Hindlimb muscle (tissue), 1 donor: ENCODE measurements at regions not wholly inside any gene's neighbourhood (a gene's known extent, or its start where the extent isn't known, plus 50 kb on each side); places are given as distances from the start of the nearest gene placed in this dataset.
"Not testable (repeated sequence)": the region's sequence is repeated elsewhere in the genome, so short reads cannot be mapped to it uniquely, and the experiment has no call there.

Source experiments
- DNase-seq: peaks from one replicate; pipeline ENCODE4 v3.0.0-alpha.2; 2013

DNA sequence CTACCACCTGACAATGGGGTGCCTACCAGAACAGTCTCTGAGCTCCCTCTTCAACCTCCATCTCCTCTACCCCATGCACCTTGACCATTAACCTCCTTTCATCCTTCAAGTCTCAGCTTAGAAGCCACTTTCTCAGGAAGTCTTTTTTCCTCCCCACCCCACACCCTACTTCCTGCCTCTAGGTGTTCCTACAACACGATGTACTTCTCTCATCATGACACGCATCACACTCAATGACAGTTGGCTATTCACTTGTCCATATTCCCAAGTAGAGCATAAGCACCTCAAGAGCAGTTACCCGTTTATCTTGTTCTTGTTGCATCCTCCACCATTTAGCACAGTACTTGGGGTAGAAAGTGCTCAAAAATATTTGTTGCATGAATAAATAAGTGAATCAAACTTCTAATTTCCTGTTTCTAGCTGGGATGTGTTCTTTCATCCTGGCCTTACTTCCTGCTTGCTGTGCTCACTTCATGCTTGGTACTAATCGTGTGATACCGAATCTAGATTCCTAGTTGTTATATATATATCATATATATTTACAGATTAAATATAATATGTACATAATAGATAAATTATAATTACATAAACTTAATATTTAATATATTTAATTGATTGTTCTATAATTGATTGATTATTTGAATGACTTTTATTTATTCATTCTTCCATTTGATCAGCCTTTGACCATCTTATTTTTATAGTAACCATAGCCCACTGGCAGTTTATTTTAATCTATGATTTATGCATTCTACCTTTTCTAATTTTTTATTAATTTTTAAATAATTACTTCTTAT is 177.5 kb upstream of the TMEM45B start:
- DNase-seq = no peak

DNA sequence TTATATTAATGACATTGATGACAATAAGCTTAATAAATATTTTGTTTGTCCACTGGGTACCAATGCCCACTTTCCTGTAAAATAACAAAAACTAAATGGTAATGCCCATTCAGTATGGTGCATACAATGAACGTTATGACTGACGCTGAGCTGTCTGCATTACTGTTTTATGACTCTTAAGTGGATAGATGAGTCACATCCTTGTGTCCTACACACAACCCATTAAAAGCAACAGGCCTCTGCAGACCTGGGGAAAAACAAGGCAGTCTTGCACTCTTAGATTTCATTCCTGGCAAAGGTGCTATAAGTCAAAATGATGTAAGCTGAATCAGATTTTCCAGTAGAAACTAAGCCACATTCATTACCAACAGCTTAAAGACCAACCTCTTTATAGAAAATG is 176.3 kb upstream of the TMEM45B start:
- no peak for DNase-seq

DNA sequence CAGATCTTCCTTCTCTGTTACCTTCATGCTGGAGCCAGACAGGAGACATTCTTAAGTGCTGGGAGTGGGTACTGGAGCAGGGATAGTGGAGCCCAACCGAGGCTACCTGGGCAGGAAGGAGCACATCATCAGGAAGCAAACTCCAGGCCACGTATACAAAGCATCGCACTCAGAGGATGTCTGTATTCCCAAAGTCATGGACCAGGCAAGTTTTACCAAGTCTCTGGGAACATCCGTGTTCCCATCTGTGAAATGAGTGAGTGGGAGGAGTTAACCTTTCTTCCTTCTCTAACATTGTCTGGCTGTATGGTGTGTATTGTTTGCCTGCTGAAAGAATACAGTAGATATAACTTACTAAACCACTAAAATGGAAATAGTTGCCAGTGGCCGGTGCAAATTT is 175.0 kb upstream of the TMEM45B start:
- DNase-seq = no peak

DNA sequence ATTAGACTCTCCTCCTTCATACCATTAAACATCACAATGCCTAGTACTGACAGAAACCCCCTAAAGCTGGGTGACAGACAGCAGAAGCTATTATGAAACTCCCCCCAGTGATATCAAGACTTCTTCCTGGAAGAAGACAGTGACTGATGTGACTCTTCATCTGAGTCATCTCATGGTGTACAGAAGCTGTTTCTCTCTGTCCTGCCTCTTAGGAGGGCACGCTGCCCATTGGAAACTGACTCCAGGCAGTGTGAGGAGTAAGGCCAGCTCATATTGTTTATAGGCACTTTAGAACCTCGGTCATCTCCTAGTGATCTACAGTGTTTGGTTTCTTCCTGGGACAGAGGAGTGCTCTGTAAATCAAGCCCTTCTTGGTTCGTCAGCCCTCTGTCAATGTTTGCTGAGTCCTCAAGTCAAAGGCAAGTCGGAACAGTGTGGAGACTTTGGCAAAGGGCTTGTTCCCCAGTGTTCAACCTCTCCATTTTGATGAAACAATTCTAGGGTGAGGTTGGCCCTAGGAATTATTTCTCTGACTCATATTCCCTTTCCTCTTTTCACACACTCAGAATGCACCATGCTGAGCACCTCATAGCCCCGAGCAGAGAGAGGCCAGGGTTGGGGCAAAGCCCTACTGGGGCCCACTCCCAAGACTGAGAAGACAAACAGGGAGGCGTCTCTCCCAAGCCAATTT is 172.5 kb upstream of the TMEM45B start:
- DNase-seq = no peak

DNA sequence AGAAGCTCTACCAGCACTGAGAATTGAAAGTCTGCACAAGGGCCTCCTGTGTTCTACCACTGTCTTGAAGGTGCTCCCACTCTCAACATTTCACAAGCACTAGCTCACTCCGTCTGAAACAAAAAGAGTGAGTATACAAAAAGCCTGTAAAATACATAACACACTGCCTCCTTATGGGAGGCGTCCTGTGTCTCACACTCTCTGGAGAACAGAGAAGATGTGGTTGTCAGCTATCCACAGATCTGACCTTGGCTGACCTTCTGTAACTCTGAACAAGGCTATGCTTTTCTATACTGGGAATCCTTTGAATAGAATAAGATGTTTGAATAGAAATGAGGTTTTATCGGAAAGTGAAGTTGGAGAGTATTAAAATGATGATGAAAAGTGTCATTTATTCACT is 171.3 kb upstream of the TMEM45B start:
- no peak for DNase-seq

DNA sequence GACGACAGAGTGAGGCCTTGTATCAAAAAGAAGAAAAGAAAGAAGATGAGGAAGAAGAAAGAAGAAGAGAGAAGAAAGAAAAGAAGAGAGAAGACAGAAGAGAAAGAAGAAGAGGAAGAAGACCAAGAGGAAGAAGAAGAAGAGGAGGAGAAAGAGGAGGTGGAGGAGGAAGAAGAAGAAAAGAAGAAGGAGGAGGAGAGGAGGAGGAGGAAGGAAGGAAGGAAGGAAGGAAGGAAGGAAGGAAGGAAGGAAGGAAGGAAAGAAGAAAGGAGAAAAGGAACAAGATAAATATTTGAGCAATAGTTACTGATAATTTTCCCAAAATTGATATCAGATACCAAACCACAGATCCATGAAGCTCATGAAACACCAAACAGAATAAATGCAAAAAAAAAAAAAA is 169.7 kb upstream of the TMEM45B start:
- no peak for DNase-seq

DNA sequence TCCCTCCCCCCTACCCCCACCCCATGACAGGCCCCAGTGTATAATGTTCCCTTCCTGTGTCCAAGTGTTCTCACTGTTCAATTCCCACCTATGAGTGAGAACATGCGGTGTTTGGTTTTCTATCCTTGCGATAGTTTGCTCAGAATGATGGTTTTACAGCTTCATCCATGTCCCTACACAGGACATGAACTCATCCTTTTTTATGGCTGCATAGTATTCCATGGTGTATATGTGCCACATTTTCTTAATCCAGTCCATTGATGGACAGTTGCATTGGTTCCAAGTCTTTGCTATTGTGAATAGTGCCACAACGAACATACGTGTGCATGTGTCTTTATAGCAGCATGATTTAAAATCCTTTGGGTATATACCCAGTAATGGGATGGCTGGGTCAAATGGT is 165.6 kb upstream of the TMEM45B start:
- not testable (repeated sequence) for DNase-seq

DNA sequence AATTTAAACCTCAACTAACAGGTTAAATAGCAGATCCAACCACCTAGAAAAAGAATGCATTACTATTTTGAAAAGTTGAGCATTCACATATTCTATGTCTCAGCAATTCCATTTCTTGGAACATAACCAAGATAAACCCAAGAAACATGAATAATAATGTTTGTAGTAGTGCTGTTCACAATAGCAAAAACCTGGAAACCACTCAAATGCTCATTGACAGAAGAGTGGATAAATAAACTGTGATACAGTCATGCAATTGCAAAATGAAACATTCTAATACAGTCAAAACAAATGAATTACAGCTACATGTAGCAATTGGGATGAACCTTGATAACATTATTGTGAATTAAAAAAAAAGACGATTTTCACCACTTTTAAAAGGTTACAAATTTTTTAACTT is 162.8 kb upstream of the TMEM45B start:
- no peak for DNase-seq

DNA sequence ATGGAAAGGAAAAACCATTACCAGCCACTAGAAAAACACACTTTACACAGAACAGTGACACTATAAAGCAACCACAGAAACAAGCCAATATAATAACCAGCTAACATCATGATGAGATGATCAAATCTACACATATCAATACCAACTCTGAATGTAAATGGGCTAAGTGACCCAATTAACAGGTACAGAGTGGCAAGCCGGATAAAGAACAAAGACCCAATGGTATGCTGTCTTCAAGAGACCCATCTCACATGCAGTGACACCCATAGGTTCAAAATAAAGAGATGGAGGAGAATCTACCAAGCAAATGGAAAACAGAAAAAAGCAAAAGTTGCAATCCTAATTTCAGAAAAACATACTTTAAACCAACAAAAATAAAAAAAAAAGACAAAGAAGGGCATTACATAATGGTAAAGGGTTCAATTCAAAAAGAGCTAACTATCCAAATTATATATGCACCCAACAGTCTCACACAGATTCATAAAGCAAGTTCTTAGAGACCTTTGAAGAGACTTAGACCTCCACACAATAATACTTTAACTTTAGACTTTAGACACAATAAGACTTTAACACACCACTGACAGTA is 160.3 kb upstream of the TMEM45B start:
- no peak for DNase-seq

DNA sequence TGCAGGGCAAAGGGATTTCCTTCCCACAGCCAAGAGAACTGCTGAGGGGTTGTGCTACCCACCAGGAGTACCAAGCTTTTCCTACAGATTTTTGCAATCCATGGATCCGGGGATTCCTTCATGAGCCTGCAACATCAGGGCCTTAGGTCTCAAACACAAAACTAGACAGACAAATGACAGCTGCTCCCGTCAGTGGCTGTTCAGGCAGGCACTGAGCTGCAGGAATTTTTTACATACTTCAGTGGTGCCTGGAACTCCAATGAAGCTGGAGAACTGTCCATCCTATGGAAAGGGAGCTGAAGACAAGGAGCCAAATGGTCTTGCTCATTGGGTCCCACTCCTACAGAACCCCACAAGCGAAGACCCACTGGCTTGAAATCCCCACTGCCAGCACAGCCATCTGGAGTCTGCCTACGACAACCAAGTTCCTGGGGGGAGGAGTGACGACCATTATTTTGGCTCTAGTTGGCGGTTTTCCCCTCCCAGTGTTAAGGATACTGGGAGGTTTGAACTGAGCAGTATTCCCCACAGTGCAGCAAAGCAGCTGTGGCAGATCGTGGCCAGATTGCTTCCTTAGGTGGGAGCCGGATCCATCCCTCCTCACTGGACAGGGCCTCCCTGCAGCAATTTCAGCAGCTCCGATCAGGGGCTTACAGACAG is 157.7 kb upstream of the TMEM45B start:
- no peak for DNase-seq

DNA sequence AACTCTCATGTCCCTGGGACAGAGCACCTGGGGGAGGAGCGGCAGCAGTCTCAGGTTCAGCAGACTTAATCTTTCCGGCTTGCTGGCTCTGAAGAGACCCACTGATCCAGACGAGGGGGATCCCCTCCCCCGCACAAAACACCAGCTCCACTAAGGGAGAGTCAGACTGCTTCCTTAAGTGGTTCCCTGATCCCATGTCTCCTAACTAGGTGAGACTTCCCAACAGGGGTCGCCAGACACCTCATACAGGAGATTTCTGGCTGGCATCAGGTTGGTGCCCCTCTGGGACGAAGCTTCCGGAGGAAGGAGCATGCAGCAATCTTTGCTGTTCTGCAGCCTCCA is 157.2 kb upstream of the TMEM45B start:
- no peak for DNase-seq

DNA sequence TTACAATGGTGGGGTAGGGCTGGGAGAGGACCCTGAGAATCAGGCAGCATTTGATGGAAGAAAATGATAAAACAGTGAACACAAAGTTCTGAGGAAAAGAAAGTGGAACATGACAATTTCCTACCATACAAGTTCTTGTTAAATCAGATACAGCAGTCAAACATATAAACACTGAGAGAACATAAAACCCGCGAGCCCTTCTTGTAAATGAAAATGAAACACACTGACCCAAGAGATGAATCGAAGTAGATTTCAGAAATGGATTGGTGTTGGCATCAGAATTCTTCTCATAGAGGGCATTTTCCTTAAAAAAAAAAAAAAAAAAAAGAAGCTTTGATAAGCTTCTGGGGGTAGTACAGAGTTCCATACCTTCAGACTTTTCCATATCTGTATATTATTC is 134.7 kb upstream of the TMEM45B start:
- DNase-seq = no peak

DNA sequence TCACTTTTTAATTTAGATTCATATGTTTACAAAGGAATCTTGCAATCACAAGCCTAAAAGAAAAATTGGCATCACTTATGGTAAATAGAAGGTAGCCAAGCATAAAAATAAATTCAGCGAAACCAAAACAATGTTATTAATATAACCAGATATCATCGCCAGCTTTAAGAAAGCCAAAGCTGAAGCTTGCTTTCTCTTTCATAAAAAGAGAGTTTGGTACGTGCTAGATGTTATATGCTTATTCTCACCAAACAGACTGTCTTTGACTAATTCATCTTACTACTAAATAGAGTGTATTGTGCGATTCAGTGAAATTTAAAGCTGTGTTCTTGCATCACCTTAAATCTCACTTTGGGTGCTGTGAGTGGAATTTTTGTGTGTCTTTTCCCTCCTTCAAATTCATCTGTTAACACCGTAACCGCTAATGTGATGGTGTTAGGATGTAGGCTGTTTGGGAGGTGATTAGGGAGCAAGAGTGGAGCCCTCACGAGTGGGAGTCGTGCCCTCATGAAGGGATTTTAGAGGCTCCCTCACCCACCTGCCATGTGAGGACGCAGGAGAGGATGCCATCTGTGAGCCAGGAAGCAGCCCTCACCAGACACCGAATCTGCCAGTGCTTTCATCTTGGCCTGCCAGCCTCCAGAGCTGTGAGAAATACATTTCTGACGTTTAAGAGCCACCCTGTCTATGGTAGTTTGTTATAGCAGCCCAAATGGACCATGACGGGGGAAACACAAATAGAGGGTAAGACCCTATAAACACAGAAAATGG is 134.1 kb upstream of the TMEM45B start:
- DNase-seq = no peak

DNA sequence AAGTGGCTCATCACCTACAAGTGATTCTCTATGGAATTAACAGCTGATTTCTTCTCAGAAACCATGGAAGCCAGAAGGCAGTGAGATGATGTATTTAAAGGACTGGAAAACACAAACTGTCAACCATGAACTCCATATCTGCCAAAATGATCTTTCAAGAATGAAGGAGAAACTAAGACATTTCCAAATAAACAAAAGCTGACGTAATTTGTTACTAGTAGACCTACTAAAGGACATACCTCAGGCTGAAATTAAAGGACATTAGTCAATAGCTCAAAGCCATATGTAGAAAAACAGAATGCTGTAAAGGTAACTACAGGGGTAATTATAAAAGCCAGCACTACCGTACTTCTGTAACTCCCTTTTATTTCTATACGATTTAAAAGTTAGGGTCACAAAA is 129.4 kb upstream of the TMEM45B start:
- no peak for DNase-seq

DNA sequence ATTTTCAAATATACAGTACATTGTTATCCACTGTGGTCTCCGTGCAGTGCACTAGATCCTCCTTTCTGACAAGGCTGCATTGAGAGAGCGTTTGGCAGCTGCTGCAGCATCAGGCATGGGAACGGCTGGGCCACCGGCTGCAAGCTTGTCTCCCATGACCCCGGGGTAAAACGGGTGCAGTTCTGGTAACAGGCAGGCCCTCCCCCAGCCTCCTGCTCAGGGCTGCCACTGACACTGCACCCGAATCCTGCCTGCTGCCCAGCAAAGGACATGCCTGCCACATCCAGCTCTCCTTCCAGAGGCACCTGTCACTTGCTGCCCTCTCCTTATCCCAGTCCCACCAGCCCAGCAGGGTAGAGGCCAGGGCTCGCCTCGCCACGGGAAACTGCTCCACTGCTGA is 124.5 kb upstream of the TMEM45B start:
- DNase-seq = no peak

DNA sequence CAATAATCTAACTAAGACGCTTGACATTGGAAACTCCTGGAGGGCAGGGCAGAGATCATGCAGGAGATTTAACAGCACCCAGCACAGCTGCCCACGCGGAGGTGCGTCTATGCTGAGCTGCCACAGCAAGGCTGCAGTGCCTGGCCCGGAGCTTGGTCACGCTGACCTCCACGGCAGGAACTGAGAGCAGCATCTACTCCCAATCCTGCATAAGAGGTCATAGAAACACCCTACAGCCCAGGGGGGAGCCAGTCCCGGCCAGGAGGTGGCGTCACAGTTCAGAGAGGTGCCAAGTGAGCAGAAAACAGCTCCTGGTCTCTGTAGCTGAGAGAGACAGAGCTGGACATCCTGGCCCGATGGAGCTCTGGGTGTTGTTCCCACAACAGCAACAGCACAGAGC is 121.1 kb upstream of the TMEM45B start:
- DNase-seq = no peak

DNA sequence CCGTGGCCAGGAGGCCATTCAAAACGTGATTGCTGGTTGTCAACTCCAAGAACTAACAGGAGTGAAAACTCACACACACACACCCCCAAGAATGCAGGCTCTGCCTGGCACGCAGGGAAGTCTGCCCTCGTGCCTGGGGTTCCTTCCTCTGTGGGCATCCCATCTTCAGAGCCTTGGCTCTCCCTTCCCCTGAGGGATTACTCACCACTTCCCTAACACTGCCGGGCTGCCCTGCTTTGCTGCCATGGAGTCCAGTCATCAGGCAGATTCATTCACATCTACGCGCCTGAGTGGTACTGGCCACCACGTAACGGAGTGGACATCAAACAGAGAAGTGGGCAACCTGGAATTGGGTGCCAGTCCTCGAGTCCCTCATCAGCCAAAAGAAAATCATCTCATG is 120.7 kb upstream of the TMEM45B start:
- no peak for DNase-seq

DNA sequence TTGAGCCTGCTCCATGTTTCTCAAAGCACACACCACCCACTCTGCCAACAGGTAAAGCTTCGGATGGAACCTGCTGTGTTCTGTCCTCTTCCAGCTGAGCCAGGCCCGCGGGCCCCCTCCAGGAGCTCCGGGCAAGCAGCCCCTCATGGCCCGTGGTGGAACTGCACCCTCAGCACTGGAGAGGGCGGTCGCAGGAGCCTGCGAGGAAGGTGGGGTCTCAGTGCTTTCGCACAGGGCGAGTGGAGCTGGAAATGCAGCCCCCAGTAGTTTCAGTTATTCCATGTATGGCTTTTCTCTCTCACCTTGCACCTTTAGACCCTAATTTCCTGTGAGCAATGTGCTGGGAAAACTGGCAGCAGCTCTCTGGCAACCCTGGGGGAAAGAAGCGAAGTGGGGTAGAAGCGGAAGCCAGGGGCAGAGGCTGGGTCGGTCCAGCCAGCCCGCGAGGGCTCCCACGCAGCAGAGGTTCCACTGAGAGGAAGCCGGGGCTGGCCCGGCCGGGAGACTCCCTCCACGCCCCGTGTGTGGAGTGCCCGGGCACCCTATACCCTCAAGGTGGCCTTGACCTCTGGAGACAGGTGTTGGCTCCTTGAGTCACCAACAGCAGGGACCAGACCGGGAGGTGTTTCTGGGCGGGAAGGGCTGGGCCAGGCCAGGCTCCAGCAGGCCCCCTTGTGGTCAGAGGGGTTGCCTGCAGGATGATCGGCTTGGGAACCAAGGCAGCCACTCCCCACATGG is 119.9 kb upstream of the TMEM45B start:
- peak; percentile 54 for DNase-seq

DNA sequence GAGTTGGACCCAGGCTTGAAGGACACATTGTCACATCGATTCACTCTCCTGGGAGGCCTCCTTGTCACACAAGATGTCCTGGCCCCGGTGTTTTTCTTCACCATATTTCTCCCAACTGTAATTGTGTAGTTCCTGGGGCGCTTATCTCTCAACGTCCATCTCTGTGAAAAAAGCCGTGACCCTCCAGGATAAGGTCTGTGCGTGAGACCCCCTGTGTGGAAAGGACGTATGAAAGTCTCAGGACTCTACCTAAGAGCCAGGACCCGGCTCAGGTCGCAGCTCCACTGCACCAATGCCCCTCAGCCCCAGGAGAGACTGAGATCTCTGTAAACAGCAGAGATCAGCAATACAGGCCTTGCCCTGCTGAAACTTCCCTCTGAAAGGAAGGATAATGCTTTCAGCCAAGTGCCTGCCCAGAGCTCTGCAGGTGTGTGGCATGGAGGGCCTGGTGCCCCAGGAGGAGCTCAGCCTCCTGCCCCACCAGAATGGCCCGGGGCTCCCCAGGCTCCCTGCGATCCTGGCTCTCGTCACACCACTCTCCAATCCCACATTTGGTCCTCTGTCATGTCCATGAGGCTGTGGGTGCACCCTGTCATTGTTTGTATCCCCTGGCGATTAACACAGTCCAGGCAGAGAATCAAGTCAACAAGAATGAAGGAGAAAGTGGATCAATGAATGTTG is 119.2 kb upstream of the TMEM45B start:
- no peak for DNase-seq

DNA sequence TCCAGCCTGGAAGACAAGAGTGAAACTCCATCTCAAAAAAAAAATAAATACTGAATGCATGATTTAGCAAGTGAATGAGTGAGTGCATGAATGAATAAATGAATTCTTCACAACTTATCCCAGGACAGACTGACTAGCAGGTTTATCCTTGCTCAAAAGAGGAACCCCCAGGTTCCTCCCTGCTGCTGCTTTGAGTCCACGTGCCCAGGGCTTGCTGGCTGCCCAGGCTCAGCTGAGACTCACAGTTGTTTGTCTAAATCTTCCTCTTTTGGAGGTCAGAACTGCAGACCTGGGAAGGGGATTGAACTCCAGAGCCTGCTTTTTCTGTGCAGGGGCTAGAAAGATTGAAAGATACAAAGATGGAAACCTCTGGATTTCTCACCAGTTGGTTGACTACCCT is 117.4 kb upstream of the TMEM45B start:
- DNase-seq = no peak

DNA sequence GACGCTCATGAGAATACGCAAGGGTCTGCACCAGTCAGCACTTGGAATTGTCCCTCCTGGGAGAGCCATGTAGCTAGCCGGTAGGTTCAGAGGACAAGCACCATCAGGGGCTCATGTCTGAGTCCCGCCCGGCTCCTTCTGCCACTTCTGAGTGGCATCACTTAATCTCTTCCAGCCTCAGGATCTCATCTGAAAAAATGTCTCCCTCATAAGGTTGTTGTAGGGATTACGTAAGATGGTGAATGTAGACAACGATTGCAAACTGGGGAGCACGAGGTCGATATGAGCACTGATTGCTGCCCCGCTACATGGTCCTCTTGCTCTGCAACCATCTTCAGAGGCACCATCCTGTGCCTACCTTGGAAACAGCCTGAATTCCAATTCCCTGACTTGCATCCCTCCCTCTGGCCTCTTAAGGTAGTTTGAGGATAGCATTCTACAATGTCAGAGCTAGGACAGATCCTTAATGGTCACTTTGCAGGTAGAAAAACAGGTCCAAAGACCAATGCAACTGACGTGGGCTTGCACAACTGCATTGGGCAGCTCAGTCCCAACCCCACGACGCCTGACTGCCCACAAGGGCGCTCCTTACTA is 115.8 kb upstream of the TMEM45B start:
- no peak for DNase-seq
